Panc1 (cell line): ENCODE measurements at regions not wholly inside any gene's neighbourhood (a gene's known extent, or its start where the extent isn't known, plus 50 kb on each side); places are given as distances from the start of the nearest gene placed in this dataset.

Experiments
- ATAC-seq: fragments of 200-7000 bp; cut with Tn5 transposase; 2 replicates; pipeline ENCODE4 v1.9.1; 2020; ENCODE audit warnings: mild to moderate bottlenecking, moderate library complexity
- BruUV-seq: library from RNA; stranded (reverse); fragments of 400-500 nt; replicated peaks from 2 replicates; lab custom pipeline; 2021; lab: Mats Ljungman, UMichigan
- CTCF ChIA-PET: fragments of 300-600 bp; sonication (Branson Sonifier 250); formaldehyde crosslinking; loops from one replicate; lab custom pipeline; 2022; ENCODE audit warnings: antibody characterized with exemption; lab: Charles Lee
- POLR2A ChIA-PET: fragments of 300-600 bp; sonication (Branson Sonifier 250); formaldehyde crosslinking; loops from one replicate; lab custom pipeline; 2022; ENCODE audit warnings: antibody characterized with exemption; lab: Charles Lee
- DNase-seq: peaks from one replicate; pipeline ENCODE4 v3.0.0-alpha.2; 2010; ENCODE audit warnings: low read depth, low spot score
- H3K27ac ChIP-seq: 2 replicates; pipeline ENCODE4 v1.5.1; 2011; ENCODE audit warnings: mild to moderate bottlenecking, low read length, inconsistent platforms
- H3K27me3 ChIP-seq: fragments of 200-500 bp; sonication (Bioruptor generic); 2 replicates; pipeline ENCODE4 v1.6.0; 2014; ENCODE audit warnings: low read length, inconsistent platforms; ENCODE audit not compliant: control insufficient read depth, insufficient read depth
- H3K36me3 ChIP-seq: fragments of 200-500 bp; sonication (Bioruptor generic); 2 replicates; pipeline ENCODE4 v1.5.1; 2014; ENCODE audit warnings: inconsistent platforms, mild to moderate bottlenecking, low read length, moderate library complexity; ENCODE audit not compliant: control insufficient read depth, insufficient read depth
- H3K4me1 ChIP-seq: 2 replicates; pipeline ENCODE4 v1.5.1; 2011; ENCODE audit warnings: inconsistent platforms, mild to moderate bottlenecking, low read length, moderate library complexity; ENCODE audit not compliant: control insufficient read depth, insufficient read depth
- H3K4me3 ChIP-seq, 2 experiments: 2 replicates each; pipeline ENCODE4 v1.5.1; 2011 to 2012; ENCODE audit warnings: low read depth in 2 of 2, low read length in 2 of 2, mild to moderate bottlenecking in 2 of 2, inconsistent platforms in 1 of 2, moderate library complexity in 1 of 2
- H3K9me3 ChIP-seq: fragments of 200-500 bp; sonication (Bioruptor generic); 2 replicates; pipeline ENCODE4 v1.5.1; 2014; ENCODE audit warnings: low read depth, mild to moderate bottlenecking, inconsistent platforms, low read length, moderate library complexity; ENCODE audit not compliant: control insufficient read depth, insufficient read depth
- CTCF ChIP-seq: fragments of 450-650 bp; IDR thresholded peaks from 2 replicates; pipeline ENCODE4 v1.5.1; 2017; ENCODE audit warnings: mild to moderate bottlenecking
- POLR2AphosphoS5 ChIP-seq: IDR thresholded peaks from 2 replicates; pipeline ENCODE4 v1.6.1; 2012; ENCODE audit warnings: mild to moderate bottlenecking, low read depth, low read length, moderate library complexity
- REST ChIP-seq, 2 experiments: IDR thresholded peaks; 2 replicates each; pipeline ENCODE4 v1.6.1; 2011 to 2012; ENCODE audit warnings: low read depth in 2 of 2, control low read depth in 1 of 2, low read length in 1 of 2, mild to moderate bottlenecking in 1 of 2, moderate library complexity in 1 of 2; ENCODE audit not compliant: insufficient read depth in 1 of 2
- SIN3A ChIP-seq: IDR thresholded peaks from 2 replicates; pipeline ENCODE4 v1.6.1; 2012; ENCODE audit warnings: low read depth, mild to moderate bottlenecking, low read length, moderate library complexity, borderline replicate concordance; ENCODE audit not compliant: insufficient read depth
- TCF7L2 ChIP-seq: IDR thresholded peaks from 2 replicates; pipeline ENCODE4 v1.6.1; 2011; ENCODE audit warnings: mild to moderate bottlenecking, low read depth, low read length, inconsistent platforms
- in situ Hi-C: cut with HindIII; loops from 2 replicates; pipeline ENCODE4 v1.10.0; 2016; ENCODE audit warnings: low sequenced_read_pairs, low pct_unique_long_range_greater_than_20kb
- intact Hi-C: fragments of 100-400 bp; cut with micrococcal nuclease; formaldehyde crosslinking; loops from one replicate; pipeline ENCODE4 v1.10.0; 2022; ENCODE audit not compliant: unreplicated experiment

- CTCF ChIA-PET, result no interaction called here
- in situ Hi-C loops, result no loop called here
Measured at GRCh38 chrX:38939067-38939466, 137.8 kb downstream of the MID1IP1 start.

GRCh38 chrX:38940547-38940946 lies 139.3 kb downstream of the MID1IP1 start:
- in situ Hi-C loops, result no loop called here
- TF ChIP-seq POLR2AphosphoS5, result no peak
- no peak for TF ChIP-seq REST (IDR thresholded peaks at IDR 0.05; ENCODE audit: insufficient read depth in 1 of 2, low read depth in 2 of 2, low read length in 1 of 2)
- TF ChIP-seq SIN3A, result no peak
- TF ChIP-seq CTCF, result no peak
- no peak for TF ChIP-seq TCF7L2
- H3K27me3 ChIP-seq, result no peaks in the 10 kb centered on the region
- H3K9me3 ChIP-seq, result no peaks in the 10 kb centered on the region
- no peak overlapping the region for H3K4me3 ChIP-seq
- POLR2A ChIA-PET, result no interaction called here
- CTCF ChIA-PET, result no interaction called here
- no peaks in the 10 kb centered on the region for H3K4me1 ChIP-seq
- no TSS peak for BruUV-seq
- H3K27ac ChIP-seq, result no peak overlapping the region
- ATAC-seq, result no peak
- intact Hi-C loops, result no loop called here
- no peaks in the 10 kb centered on the region for H3K36me3 ChIP-seq
- DNase-seq, result no peak

More at GRCh38 chrX:38939067-38939466, 137.8 kb downstream of the MID1IP1 start:
- H3K27ac ChIP-seq, result no peak overlapping the region
- no peak overlapping the region for H3K4me3 ChIP-seq
- H3K27me3 ChIP-seq, result no peaks in the 10 kb centered on the region
- H3K36me3 ChIP-seq, result no peaks in the 10 kb centered on the region
- ATAC-seq (no peak), DNase-seq (no peak)
- BruUV-seq, result no TSS peak
- H3K4me1 ChIP-seq, result no peaks in the 10 kb centered on the region
- TF ChIP-seq TCF7L2 (no peak), REST (IDR thresholded peaks at IDR 0.05; ENCODE audit: insufficient read depth in 1 of 2, low read depth in 2 of 2, low read length in 1 of 2) (no peak), CTCF (no peak), SIN3A (no peak), POLR2AphosphoS5 (no peak)
- H3K9me3 ChIP-seq, result no peaks in the 10 kb centered on the region
- intact Hi-C loops, result no loop called here
- POLR2A ChIA-PET, result no interaction called here
